GM06990 (cell line): ENCODE measurements at regions not wholly inside any gene's neighbourhood (a gene's known extent, or its start where the extent isn't known, plus 50 kb on each side); places are given as distances from the start of the nearest gene placed in this dataset.

Experiments used
- DNase-seq: peaks from one replicate; pipeline ENCODE4 v3.0.0-alpha.2; 2011; ENCODE audit not compliant: insufficient read length; ENCODE audit errors: extremely low read depth
- H3K27me3 ChIP-seq: replicated peaks from 2 replicates; pipeline ENCODE4 v1.6.0; 2011; ENCODE audit warnings: low read length; ENCODE audit not compliant: control insufficient read depth, insufficient read depth
- H3K36me3 ChIP-seq: 2 replicates; pipeline ENCODE4 v1.5.1; 2011; ENCODE audit warnings: low read length; ENCODE audit not compliant: control insufficient read depth, insufficient read depth
- H3K4me3 ChIP-seq: replicated peaks from 2 replicates; pipeline ENCODE4 v1.5.1; 2011; ENCODE audit warnings: low read depth, mild to moderate bottlenecking, control low read depth, low read length
- TF ChIP-seq, protein P1 (sequence below): IDR thresholded peaks from 2 replicates; pipeline ENCODE4 v1.5.1; 2011; ENCODE audit warnings: low read length, control low read depth, mild to moderate bottlenecking, inconsistent platforms; ENCODE audit not compliant: insufficient read depth, poor library complexity, severe bottlenecking

- TF ChIP-seq, protein P1, sequence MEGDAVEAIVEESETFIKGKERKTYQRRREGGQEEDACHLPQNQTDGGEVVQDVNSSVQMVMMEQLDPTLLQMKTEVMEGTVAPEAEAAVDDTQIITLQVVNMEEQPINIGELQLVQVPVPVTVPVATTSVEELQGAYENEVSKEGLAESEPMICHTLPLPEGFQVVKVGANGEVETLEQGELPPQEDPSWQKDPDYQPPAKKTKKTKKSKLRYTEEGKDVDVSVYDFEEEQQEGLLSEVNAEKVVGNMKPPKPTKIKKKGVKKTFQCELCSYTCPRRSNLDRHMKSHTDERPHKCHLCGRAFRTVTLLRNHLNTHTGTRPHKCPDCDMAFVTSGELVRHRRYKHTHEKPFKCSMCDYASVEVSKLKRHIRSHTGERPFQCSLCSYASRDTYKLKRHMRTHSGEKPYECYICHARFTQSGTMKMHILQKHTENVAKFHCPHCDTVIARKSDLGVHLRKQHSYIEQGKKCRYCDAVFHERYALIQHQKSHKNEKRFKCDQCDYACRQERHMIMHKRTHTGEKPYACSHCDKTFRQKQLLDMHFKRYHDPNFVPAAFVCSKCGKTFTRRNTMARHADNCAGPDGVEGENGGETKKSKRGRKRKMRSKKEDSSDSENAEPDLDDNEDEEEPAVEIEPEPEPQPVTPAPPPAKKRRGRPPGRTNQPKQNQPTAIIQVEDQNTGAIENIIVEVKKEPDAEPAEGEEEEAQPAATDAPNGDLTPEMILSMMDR, result no peak
These were observed 344.6 kb upstream of the LRRC7 start for GRCh38 chr1:69223156-69223555.

DNA sequence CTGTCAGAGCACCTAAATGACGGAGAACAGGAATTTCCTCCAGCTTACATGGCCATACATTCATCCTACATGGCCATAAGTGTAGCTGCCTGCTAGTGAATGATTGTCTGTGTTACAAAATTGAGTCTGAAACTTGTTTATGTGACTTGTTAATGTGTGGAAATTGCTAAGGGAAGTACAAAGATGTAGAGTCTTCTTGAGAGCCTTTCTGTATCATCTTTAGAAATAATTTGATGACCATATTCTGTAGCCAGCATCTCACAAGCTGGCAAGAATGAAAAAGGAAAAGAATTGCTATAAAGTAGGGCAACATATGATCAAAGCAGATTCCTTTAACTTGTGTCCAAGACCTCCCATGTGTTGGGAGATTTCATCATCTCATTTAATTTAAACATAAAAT is 339.2 kb upstream of the LRRC7 start:
- Histone ChIP-seq H3K36me3 (no peaks in the 10 kb centered on the region), H3K4me3 (no peak overlapping the region), H3K27me3 (no peaks in the 10 kb centered on the region)
- TF ChIP-seq, protein P1, result no peak
- no peak for DNase-seq

More at GRCh38 chr1:69223156-69223555, 344.6 kb upstream of the LRRC7 start:
- no peak for DNase-seq
- no peaks in the 10 kb centered on the region for H3K27me3 ChIP-seq
- no peak overlapping the region for H3K4me3 ChIP-seq
- H3K36me3 ChIP-seq, result no peaks in the 10 kb centered on the region

DNA sequence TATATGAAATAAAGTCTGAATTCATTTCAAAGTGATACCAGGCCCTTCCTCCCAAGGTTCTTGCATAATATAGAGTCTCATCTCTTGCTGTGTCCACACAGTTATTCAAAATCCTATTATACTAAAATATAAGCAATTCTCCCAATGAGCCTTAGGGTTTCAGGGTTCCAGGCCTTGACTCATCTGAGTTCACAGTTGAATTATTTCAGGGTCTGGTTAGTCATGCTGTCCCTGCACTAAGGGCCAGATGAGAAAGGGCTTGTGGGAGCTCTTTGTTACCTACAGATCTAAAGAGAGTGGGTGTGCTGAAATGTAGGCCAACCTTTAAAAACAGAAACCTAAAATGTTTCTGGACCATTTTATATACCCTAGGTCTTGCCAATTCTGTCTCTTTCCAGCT is 337.5 kb upstream of the LRRC7 start:
- Histone ChIP-seq H3K4me3 (no peak overlapping the region), H3K36me3 (no peaks in the 10 kb centered on the region), H3K27me3 (no peaks in the 10 kb centered on the region)
- TF ChIP-seq, protein P1, result no peak
- no peak for DNase-seq

- no peak for DNase-seq
- no peaks in the 10 kb centered on the region for H3K27me3 ChIP-seq
- no peak overlapping the region for H3K4me3 ChIP-seq
- TF ChIP-seq, protein P1, result no peak
- H3K36me3 ChIP-seq, result no peaks in the 10 kb centered on the region
These were observed 334.3 kb upstream of the LRRC7 start for GRCh38 chr1:69233463-69233862.

GRCh38 chr1:69244211-69244610 is 323.5 kb upstream of the LRRC7 start:
- no peak overlapping the region for H3K4me3 ChIP-seq
- DNase-seq, result no peak

More at GRCh38 chr1:69244211-69244610, 323.5 kb upstream of the LRRC7 start:
- Histone ChIP-seq H3K27me3 (no peaks in the 10 kb centered on the region), H3K36me3 (no peaks in the 10 kb centered on the region)
- TF ChIP-seq, protein P1, result no peak
